Activated T-helper 1 cell treated with anti-CD3 and anti-CD28 coated beads, Interleukin-12 subunit alpha, Interleukin-12 subunit beta, Interleukin-2, Interleukin-4 antibody, amounts not matched to agents 30 ng/mL and 10 ng/mL and 1 ng/mL, durations not matched to agents 14 hours and 24 hours and 36 hours (primary cell): ENCODE measurements at regions not wholly inside any gene's neighbourhood (a gene's known extent, or its start where the extent isn't known, plus 50 kb on each side); places are given as distances from the start of the nearest gene placed in this dataset.
"Not testable (repeated sequence)": the region's sequence is repeated elsewhere in the genome, so short reads cannot be mapped to it uniquely, and the experiment has no call there.

Experiments
- DNase-seq: peaks from one replicate; pipeline ENCODE4 v3.0.0; 2021; ENCODE audit warnings: low spot score
- H3K27ac Mint-ChIP-seq: one replicate; pipeline ENCODE4 v1.8.0; 2021; ENCODE audit warnings: mild to moderate bottlenecking, mixed read lengths
- H3K27me3 Mint-ChIP-seq: one replicate; pipeline ENCODE4 v1.8.0; 2022; ENCODE audit warnings: mild to moderate bottlenecking, moderate library complexity, mixed read lengths; ENCODE audit not compliant: insufficient read depth
- H3K36me3 Mint-ChIP-seq: one replicate; pipeline ENCODE4 v1.8.0; 2021; ENCODE audit warnings: low read depth, mixed read lengths
- H3K4me1 Mint-ChIP-seq: one replicate; pipeline ENCODE4 v1.8.0; 2021; ENCODE audit warnings: low read depth, mixed read lengths
- H3K4me3 Mint-ChIP-seq: one replicate; pipeline ENCODE4 v1.8.0; 2021; ENCODE audit warnings: mild to moderate bottlenecking, moderate library complexity, mixed read lengths
- H3K9me3 Mint-ChIP-seq: one replicate; pipeline ENCODE4 v1.8.0; 2021; ENCODE audit warnings: mixed read lengths
- intact Hi-C: fragments of 100-400 bp; cut with micrococcal nuclease; formaldehyde crosslinking; loops from one replicate; pipeline ENCODE4 v1.15.1; 2024

DNA sequence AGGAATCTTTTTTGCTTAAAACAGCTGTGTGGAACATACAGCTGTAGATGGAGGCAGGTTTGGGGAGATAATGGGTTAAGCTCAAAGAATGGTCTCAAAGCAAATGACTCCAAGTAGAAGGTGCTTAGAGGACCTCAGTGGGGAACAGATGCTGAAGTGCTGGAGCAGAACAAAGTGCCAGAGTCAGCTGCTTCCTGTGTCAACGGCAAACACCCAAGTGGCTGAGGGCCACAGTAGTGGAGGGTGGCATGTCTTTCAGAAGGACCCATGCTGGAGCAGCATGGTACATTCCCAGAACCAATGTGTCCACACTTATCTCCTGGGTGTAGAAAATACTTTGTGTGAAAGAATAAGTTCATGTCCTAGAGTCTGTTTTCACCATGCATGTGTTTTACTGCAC lies 197.5 kb downstream of the CCNG2 start:
- Mint-ChIP-seq H3K9me3 (no peaks in the 10 kb centered on the region), H3K4me1 (no peaks in the 10 kb centered on the region), H3K27ac (no peak overlapping the region), H3K27me3 (no peaks in the 10 kb centered on the region), H3K36me3 (no peaks in the 10 kb centered on the region), H3K4me3 (no peak overlapping the region)
- no peak for DNase-seq
- intact Hi-C loops = no loop called here

DNA sequence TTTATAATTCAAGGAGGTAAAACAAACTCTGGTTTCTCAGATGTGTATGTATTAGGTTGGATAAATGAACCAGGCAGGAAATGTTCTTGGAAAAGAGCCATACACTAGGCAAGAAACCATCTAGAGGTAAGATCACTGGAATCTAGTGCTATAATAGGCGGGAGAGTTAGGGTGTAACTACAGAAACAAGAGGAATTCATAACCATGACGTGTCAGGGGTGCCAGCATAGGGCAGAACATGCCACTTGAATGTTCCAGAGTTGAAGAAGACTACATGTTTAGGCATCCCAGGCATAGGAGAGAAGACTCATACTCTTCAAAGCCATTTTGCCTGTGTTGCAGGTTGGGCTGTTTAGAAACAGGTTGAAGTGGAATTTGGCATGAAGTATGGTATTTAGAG lies 198.7 kb downstream of the CCNG2 start:
- no peaks in the 10 kb centered on the region for H3K9me3 Mint-ChIP-seq
- no peaks in the 10 kb centered on the region for H3K36me3 Mint-ChIP-seq
- DNase-seq = no peak
- no peaks in the 10 kb centered on the region for H3K27me3 Mint-ChIP-seq
- H3K27ac Mint-ChIP-seq = no peak overlapping the region
- H3K4me3 Mint-ChIP-seq = no peak overlapping the region
- intact Hi-C loops = no loop called here
- no peaks in the 10 kb centered on the region for H3K4me1 Mint-ChIP-seq

DNA sequence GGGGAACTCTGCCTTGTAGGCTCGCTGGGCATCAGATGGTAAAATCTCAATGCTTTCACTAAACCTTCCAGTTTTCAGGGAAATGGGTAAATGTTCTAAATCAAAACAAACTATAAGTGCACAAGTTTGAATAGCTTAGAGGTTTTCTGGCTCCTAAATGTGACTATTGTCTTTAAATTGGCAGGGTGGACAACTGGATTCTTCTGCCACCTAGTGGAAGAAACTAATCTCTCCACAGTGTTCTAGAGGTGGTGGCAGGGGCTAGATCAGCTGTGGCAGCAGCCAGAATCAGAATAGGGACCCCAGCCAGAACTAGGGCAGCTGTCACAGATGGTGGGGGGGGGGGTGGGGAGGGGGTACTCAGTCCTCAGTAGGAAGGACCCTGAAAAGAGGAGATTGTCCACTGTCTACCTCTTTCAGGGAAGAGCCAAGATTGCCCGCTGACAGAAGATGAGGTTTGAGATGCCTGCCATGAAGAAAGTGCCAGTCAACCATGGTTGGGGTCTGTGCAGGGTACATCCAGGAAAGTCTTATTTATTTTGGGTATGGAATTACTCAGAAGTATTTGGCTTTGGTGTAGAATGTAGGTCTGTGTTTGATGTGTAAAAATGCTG lies 201.4 kb downstream of the CCNG2 start:
- Mint-ChIP-seq H3K4me3 (no peak overlapping the region), H3K27ac (no peak overlapping the region), H3K4me1 (no peaks in the 10 kb centered on the region), H3K9me3 (no peaks in the 10 kb centered on the region), H3K36me3 (no peaks in the 10 kb centered on the region), H3K27me3 (no peaks in the 10 kb centered on the region)
- no peak for DNase-seq
- intact Hi-C loops = loop anchor here (1.0 kb wide), 3 partner anchors 118 to 928 kb away; no protein-coding TSS in a partner anchor

DNA sequence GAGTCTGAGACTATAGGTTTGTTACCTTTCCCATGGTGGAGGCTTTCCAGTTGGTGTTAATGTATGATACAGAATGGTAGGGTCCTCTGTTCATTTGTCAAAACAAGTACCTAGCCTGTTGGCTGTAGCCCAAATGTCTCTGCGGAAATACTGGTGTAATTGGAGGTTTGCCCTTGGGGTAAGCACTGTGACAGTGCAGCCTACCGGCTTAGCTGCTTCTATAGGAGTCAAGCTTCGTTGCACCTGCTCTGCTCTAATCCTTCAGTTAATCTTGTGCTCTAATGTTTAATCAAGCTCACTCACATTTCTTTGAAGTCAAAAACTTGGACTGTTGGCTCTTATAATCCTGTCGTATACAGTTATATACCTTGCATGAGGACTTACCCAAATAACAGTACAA lies 203.4 kb downstream of the CCNG2 start:
- Mint-ChIP-seq H3K27me3 (no peaks in the 10 kb centered on the region), H3K36me3 (no peaks in the 10 kb centered on the region), H3K9me3 (no peaks in the 10 kb centered on the region), H3K4me1 (no peaks in the 10 kb centered on the region), H3K4me3 (no peak overlapping the region), H3K27ac (no peak overlapping the region)
- no peak for DNase-seq
- intact Hi-C loops = no loop called here

DNA sequence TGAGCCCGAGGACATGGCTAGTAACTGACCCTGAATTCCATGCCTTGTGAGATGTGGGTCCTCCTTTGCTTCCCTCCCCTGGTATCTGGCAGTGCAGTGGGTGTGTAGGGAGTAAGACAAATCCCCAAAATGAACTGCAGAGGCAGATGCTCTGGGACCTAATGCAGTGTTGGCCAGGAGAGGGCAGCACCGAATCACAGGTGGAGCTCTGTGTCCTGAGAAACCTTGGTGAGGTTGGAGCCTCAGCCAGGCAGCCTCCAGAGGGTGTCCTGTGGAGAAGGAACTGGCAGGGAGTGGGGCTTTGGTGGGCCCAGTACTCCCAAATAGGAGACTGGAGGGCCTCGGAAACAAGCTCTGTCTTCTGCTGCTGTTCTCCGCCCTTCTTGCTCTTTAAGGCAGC lies 209.9 kb downstream of the CCNG2 start:
- H3K9me3 Mint-ChIP-seq, H3K27me3 Mint-ChIP-seq, H3K36me3 Mint-ChIP-seq, H3K4me3 Mint-ChIP-seq, DNase-seq, H3K4me1 Mint-ChIP-seq, H3K27ac Mint-ChIP-seq: not testable (repeated sequence)
- intact Hi-C loops = loop anchor here (5.0 kb wide), 3 partner anchors 65 to 330 kb away; no protein-coding TSS in a partner anchor

DNA sequence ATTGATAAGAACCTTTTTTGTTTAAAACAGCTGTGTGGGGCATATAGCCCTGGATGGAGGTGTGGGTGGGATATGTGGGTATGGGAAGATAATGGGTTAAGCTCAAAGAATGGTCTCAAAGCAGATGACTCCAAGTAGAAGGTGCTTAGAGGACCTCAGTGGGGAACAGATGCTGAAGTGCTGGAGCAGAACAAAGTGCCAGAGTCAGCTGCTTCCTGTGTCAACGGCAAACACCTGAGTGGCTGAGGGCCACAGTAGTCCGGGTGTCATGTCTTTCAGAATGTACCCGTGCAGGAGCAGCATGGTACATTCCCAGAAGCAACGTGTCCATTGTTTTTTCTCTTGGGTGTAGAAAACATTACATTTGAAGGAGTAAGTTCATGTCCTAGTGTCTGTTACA lies 210.6 kb downstream of the CCNG2 start:
- intact Hi-C loops = loop anchor here (1.0 to 5.0 kb wide), 4 partner anchors 65 to 330 kb away; no protein-coding TSS in a partner anchor
- Mint-ChIP-seq H3K27me3 (peaks cover 3% of the 10 kb centered on the region), H3K36me3 (no peaks in the 10 kb centered on the region), H3K4me3 (no peak overlapping the region), H3K9me3 (no peaks in the 10 kb centered on the region), H3K27ac (no peak overlapping the region), H3K4me1 (no peaks in the 10 kb centered on the region)
- DNase-seq = no peak

DNA sequence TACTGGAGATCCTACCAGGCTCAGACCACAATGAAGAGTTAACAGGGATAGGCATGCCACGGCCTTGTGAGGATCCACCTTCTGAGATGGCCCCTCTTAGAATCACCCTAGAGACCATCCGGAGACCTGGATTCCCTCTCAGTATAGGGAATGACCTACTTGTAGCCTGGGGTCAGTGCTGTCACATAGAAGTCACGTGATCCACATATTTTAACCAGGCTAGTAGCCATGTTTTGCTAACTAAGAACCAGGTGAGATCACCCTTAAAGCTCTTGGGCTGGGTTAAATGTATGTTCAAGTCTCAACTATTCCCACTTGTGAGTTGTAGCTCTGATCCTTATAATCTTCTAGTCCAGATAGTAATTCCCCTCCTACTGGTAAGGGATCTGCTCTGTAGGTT lies 215.4 kb downstream of the CCNG2 start:
- no peak for DNase-seq
- Mint-ChIP-seq H3K4me3 (no peak overlapping the region), H3K9me3 (no peaks in the 10 kb centered on the region), H3K4me1 (peaks cover 10% of the 10 kb centered on the region), H3K27ac (no peak overlapping the region), H3K27me3 (peaks cover 7% of the 10 kb centered on the region), H3K36me3 (no peaks in the 10 kb centered on the region)
- intact Hi-C loops = no loop called here

DNA sequence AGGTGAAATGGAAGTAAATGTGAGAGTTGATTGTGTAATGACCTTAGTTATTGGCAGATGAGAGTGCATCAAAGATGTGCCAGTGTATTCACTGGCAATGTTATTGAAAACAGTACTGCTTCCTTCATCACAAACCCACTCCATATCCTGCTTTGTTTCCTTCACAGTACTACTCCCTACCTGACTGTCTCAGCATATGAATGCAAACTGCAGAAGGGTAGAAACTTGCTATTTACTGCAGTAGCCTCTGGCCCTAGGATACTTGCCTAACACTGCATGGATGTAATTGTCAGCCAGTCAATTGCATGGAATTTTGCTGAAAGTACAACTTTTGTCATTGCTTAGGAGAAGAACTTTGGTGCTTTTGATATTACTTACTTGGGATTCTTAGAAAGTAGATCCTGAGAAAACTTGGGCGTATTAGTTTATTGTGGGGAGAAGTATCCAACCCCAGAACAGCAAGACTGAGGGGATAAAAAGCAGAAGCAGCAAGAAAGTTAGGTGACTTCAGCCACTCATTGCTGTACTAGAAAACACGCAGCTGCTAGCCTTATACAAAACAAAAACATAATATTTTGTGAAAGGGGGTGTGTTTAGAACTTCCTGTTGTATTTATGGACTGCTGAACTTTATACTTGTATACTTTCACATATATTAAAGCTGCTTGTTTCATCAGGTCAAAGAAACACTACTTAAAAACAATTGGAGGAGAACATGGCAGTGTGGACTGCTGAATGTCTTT lies 219.0 kb downstream of the CCNG2 start:
- no peak for DNase-seq
- Mint-ChIP-seq H3K36me3 (no peaks in the 10 kb centered on the region), H3K4me1 (peaks cover 10% of the 10 kb centered on the region), H3K27ac (no peak overlapping the region), H3K27me3 (peaks cover 9% of the 10 kb centered on the region), H3K9me3 (no peaks in the 10 kb centered on the region), H3K4me3 (no peak overlapping the region)
- intact Hi-C loops = no loop called here

DNA sequence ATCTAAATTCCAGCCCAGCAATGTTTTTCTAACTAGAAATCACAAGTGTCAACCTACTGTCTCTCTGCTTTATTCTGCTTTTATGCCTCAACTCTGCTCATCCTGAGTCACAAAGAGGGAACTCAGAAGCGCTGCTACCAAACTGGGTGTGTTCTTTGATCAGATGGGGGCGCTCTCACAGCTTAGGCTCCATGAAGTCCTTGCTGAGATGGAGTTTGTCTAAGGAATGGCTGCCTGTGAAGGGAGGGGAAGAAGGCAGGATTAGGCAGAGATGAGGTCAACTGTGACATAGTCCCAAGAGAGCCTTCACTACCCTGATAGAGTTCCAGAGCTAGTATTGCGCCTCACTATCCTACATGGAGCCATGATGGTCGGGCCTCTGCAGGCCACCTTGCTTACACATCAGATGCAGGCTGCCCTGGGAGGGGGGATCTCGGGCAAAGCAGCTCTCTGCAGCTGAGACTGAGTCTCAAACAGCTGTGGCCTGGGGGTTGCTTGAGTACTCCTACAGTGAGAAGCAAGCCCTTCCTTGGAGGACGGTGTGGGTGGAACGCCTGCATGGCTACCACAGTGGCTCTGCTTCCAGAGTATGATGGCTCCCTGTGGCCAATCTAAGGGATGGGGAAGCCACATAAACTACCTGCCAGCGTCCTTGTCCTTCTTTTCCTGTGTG lies 219.9 kb downstream of the CCNG2 start:
- Mint-ChIP-seq H3K27ac (no peak overlapping the region), H3K27me3 (peaks cover 9% of the 10 kb centered on the region), H3K9me3 (no peaks in the 10 kb centered on the region), H3K4me1 (peaks cover 10% of the 10 kb centered on the region), H3K4me3 (no peak overlapping the region), H3K36me3 (no peaks in the 10 kb centered on the region)
- no peak for DNase-seq
- intact Hi-C loops = no loop called here

DNA sequence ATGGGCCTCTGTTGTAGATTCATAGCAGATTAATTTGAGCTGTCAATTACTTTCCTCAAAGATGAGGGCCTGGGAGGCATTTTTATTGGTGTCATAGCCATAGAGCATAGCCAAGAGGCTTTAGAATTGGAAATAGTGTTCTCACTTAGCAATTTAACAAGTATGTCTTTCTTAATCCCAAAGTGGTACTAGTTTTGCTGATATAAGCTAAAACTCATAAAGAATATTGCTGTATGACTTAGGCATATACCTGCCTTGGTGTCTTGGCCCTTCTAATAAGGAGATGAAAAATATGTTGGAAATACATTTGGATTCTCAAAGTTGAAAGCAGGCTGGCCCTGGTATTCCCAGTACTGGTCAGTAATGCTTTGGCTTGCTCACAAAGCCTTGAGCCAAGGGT lies 221.5 kb upstream of the CXCL13 start:
- peaks cover 8% of the 10 kb centered on the region for H3K27me3 Mint-ChIP-seq
- intact Hi-C loops = no loop called here
- H3K36me3 Mint-ChIP-seq = no peaks in the 10 kb centered on the region
- peaks cover 6% of the 10 kb centered on the region for H3K4me1 Mint-ChIP-seq
- H3K4me3 Mint-ChIP-seq = no peak overlapping the region
- no peak overlapping the region for H3K27ac Mint-ChIP-seq
- DNase-seq = no peak
- H3K9me3 Mint-ChIP-seq = no peaks in the 10 kb centered on the region

DNA sequence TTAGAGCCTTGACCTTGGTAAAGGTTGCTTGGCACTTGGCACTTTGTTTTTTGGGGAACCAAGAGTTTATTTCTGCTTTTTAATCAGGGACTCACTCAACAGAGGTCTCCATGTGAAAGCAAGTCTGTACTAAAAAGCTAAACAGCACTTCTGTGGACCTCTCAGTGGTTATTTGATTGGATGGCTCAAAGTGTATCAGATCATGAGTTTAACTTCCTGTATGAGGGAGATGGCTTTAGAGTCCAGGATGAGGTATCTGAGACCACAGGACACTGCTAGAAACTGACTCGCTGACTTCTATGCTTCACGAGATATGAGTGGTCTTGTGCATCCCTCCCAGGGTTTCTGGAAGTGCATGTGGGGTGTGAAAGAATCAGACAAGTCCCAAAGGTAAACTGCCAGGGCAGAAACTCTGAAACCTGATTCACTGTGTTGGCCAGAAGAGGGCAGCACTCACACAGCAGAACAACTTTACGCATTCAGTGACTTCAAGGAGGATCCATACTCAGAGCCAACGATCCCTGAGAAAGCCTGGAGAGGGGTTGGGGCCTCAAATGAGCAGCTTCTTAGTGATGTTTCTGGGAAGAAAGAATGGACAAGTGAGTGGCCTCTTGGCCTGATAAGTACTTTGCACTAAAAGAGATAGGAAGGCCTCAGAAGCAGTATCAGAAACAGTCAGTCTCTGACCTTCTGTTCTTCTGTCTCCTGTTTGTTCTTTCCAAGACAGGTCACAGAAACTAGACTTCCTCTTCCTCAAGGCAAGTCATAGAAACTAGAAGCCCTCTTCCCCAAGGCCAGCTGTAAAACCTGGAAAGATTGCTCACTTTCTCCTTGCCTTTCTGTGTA lies 220.3 kb upstream of the CXCL13 start:
- peak; percentile 32 for DNase-seq
- intact Hi-C loops = loop anchor here (1.0 kb wide), 5 partner anchors 48 to 313 kb away; no protein-coding TSS in a partner anchor

DNA sequence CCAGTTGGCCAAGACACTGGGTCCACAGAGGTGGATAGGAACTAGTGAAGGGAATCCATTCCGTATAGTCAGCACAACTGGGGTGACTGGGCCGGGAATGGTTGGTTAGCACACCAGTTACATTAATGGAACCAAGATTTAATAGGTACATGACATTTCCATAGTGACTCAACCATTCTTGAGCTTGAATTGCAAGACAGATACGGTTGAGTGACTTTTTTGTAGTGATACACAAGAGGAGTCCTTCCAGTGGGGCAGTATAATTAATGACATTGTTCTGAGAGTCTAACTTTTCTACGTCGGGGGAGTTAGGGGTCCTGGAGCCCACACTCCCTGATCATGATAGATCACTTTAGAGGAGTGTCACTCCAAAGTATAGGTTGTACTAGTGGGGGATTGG lies 211.6 kb upstream of the CXCL13 start:
- H3K27ac Mint-ChIP-seq = no peak overlapping the region
- intact Hi-C loops = no loop called here
- no peaks in the 10 kb centered on the region for H3K9me3 Mint-ChIP-seq
- no peaks in the 10 kb centered on the region for H3K36me3 Mint-ChIP-seq
- H3K4me3 Mint-ChIP-seq = no peak overlapping the region
- no peaks in the 10 kb centered on the region for H3K4me1 Mint-ChIP-seq
- H3K27me3 Mint-ChIP-seq = peaks cover 5% of the 10 kb centered on the region
- DNase-seq = no peak

More for the DNA sequence above, 220.3 kb upstream of the CXCL13 start:
- no peaks in the 10 kb centered on the region for H3K9me3 Mint-ChIP-seq
- no peak overlapping the region for H3K4me3 Mint-ChIP-seq
- no peak overlapping the region for H3K27ac Mint-ChIP-seq
- H3K27me3 Mint-ChIP-seq = peaks cover 8% of the 10 kb centered on the region
- no peaks in the 10 kb centered on the region for H3K36me3 Mint-ChIP-seq
- H3K4me1 Mint-ChIP-seq = peaks cover 6% of the 10 kb centered on the region
